ENCODE measurements at regions not wholly inside any gene's neighbourhood (a gene's known extent, or its start where the extent isn't known, plus 50 kb on each side); places are given as distances from the start of the nearest gene placed in this dataset.

GRCh38 chr20:6679086-6679485, 88.4 kb upstream of the BMP2 start:
- 83% methylated on average over 2 of the region's 2 CpGs for WGBS (ENCODE audit: insufficient coverage)
- no peak overlapping the region for H3K27ac Mint-ChIP-seq
- H3K36me3 ChIP-seq (ENCODE audit: control insufficient read depth, insufficient read depth, low read length) = no peaks in the 10 kb centered on the region
- H3K4me1 Mint-ChIP-seq = no peaks in the 10 kb centered on the region
- H3K9me3 ChIP-seq (ENCODE audit: control insufficient read depth, insufficient read depth, low read length) = no peaks in the 10 kb centered on the region
- no peaks in the 10 kb centered on the region for H3K27me3 ChIP-seq (ENCODE audit: control insufficient read depth, insufficient read depth, low read length)
- H3K27ac ChIP-seq (ENCODE audit: low read length) = no peak overlapping the region
- no peaks in the 10 kb centered on the region for H3K36me3 Mint-ChIP-seq
- H3K4me3 Mint-ChIP-seq = no peak overlapping the region
- peaks cover 0 to 6% of the 10 kb centered on the region in 2 donors for H3K9me3 Mint-ChIP-seq
- ATAC-seq (no peak), DNase-seq (no peak)
- TF ChIP-seq, protein P1, sequence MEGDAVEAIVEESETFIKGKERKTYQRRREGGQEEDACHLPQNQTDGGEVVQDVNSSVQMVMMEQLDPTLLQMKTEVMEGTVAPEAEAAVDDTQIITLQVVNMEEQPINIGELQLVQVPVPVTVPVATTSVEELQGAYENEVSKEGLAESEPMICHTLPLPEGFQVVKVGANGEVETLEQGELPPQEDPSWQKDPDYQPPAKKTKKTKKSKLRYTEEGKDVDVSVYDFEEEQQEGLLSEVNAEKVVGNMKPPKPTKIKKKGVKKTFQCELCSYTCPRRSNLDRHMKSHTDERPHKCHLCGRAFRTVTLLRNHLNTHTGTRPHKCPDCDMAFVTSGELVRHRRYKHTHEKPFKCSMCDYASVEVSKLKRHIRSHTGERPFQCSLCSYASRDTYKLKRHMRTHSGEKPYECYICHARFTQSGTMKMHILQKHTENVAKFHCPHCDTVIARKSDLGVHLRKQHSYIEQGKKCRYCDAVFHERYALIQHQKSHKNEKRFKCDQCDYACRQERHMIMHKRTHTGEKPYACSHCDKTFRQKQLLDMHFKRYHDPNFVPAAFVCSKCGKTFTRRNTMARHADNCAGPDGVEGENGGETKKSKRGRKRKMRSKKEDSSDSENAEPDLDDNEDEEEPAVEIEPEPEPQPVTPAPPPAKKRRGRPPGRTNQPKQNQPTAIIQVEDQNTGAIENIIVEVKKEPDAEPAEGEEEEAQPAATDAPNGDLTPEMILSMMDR (IDR thresholded peaks at IDR 0.05) = no peak
- H3K4me1 ChIP-seq (ENCODE audit: control insufficient read depth, insufficient read depth, low read length) = peaks cover 4% of the 10 kb centered on the region
- intact Hi-C loops (cut with micrococcal nuclease) = no loop called here
- no peak overlapping the region for H3K4me3 ChIP-seq (ENCODE audit: low read length)
- peaks cover 0 to 3% of the 10 kb centered on the region in 2 donors for H3K27me3 Mint-ChIP-seq (ENCODE audit: low read depth in 2 of 2)

GRCh38 chr20:6678101-6678500, 89.4 kb upstream of the BMP2 start:
- no CpG with 5 or more reads among the region's 1 CpG for WGBS (ENCODE audit: insufficient coverage)
- intact Hi-C loops (cut with micrococcal nuclease) = no loop called here
- no peaks in the 10 kb centered on the region for H3K4me1 Mint-ChIP-seq

GRCh38 chr20:6674831-6675230, 92.7 kb upstream of the BMP2 start:
- H3K27ac ChIP-seq (ENCODE audit: low read length) = no peak overlapping the region
- Mint-ChIP-seq H3K9me3 (no peaks in the 10 kb centered on the region), H3K27ac (no peak overlapping the region), H3K27me3 (ENCODE audit: low read depth in 2 of 2) (peaks cover 0 to 4% of the 10 kb centered on the region in 2 donors), H3K36me3 (no peaks in the 10 kb centered on the region), H3K4me1 (no peaks in the 10 kb centered on the region), H3K4me3 (no peak overlapping the region)
- H3K4me3 ChIP-seq (ENCODE audit: low read length) = no peak overlapping the region
- 64% methylated on average over 1 of the region's 1 CpG for WGBS (ENCODE audit: insufficient coverage)
- H3K9me3 ChIP-seq (ENCODE audit: control insufficient read depth, insufficient read depth, low read length) = no peaks in the 10 kb centered on the region
- DNase-seq = no peak
- TF ChIP-seq, protein P1 (IDR thresholded peaks at IDR 0.05) = no peak
- intact Hi-C loops (cut with micrococcal nuclease) = no loop called here
- H3K4me1 ChIP-seq (ENCODE audit: control insufficient read depth, insufficient read depth, low read length) = no peaks in the 10 kb centered on the region
- no peak for ATAC-seq
- no peaks in the 10 kb centered on the region for H3K36me3 ChIP-seq (ENCODE audit: control insufficient read depth, insufficient read depth, low read length)
- H3K27me3 ChIP-seq (ENCODE audit: control insufficient read depth, insufficient read depth, low read length) = no peaks in the 10 kb centered on the region

More at GRCh38 chr20:6678101-6678500, 89.4 kb upstream of the BMP2 start:
- H3K9me3 ChIP-seq (ENCODE audit: control insufficient read depth, insufficient read depth, low read length) = no peaks in the 10 kb centered on the region
- Mint-ChIP-seq H3K9me3 (peaks cover 0 to 6% of the 10 kb centered on the region in 2 donors), H3K27ac (no peak overlapping the region), H3K4me3 (no peak overlapping the region), H3K27me3 (ENCODE audit: low read depth in 2 of 2) (peaks cover 0 to 3% of the 10 kb centered on the region in 2 donors), H3K36me3 (no peaks in the 10 kb centered on the region)
- no peak overlapping the region for H3K27ac ChIP-seq (ENCODE audit: low read length)
- ATAC-seq (no peak), DNase-seq (no peak)
- TF ChIP-seq, protein P1 (IDR thresholded peaks at IDR 0.05) = no peak
- H3K36me3 ChIP-seq (ENCODE audit: control insufficient read depth, insufficient read depth, low read length) = no peaks in the 10 kb centered on the region
- H3K27me3 ChIP-seq (ENCODE audit: control insufficient read depth, insufficient read depth, low read length) = no peaks in the 10 kb centered on the region
- H3K4me3 ChIP-seq (ENCODE audit: low read length) = no peak overlapping the region
- H3K4me1 ChIP-seq (ENCODE audit: control insufficient read depth, insufficient read depth, low read length) = peaks cover 4% of the 10 kb centered on the region

GRCh38 chr20:6673071-6673470, 94.4 kb upstream of the BMP2 start:
- no peak overlapping the region for H3K4me3 Mint-ChIP-seq
- H3K9me3 ChIP-seq (ENCODE audit: control insufficient read depth, insufficient read depth, low read length) = no peaks in the 10 kb centered on the region
- intact Hi-C loops (cut with micrococcal nuclease) = no loop called here
- peaks cover 0 to 7% of the 10 kb centered on the region in 2 donors for H3K27me3 Mint-ChIP-seq (ENCODE audit: low read depth in 2 of 2)
- H3K27ac ChIP-seq (ENCODE audit: low read length) = no peak overlapping the region
- H3K27ac Mint-ChIP-seq = no peak overlapping the region
- H3K4me1 ChIP-seq (ENCODE audit: control insufficient read depth, insufficient read depth, low read length) = no peaks in the 10 kb centered on the region
- TF ChIP-seq, protein P1 (IDR thresholded peaks at IDR 0.05) = no peak
- ATAC-seq (no peak), DNase-seq (no peak)
- H3K4me3 ChIP-seq (ENCODE audit: low read length) = no peak overlapping the region
- 80% methylated on average over 3 of the region's 3 CpGs for WGBS (ENCODE audit: insufficient coverage)
- H3K36me3 Mint-ChIP-seq = no peaks in the 10 kb centered on the region
- H3K27me3 ChIP-seq (ENCODE audit: control insufficient read depth, insufficient read depth, low read length) = no peaks in the 10 kb centered on the region
- H3K9me3 Mint-ChIP-seq = peaks cover 0 to 4% of the 10 kb centered on the region in 2 donors
- H3K36me3 ChIP-seq (ENCODE audit: control insufficient read depth, insufficient read depth, low read length) = no peaks in the 10 kb centered on the region
- no peaks in the 10 kb centered on the region for H3K4me1 Mint-ChIP-seq

Data from natural killer cell (primary cell).